ENCODE measurements at regions not wholly inside any gene's neighbourhood (a gene's known extent, or its start where the extent isn't known, plus 50 kb on each side); places are given as distances from the start of the nearest gene placed in this dataset.
"Not testable (repeated sequence)": the region's sequence is repeated elsewhere in the genome, so short reads cannot be mapped to it uniquely, and the experiment has no call there.

DNA sequence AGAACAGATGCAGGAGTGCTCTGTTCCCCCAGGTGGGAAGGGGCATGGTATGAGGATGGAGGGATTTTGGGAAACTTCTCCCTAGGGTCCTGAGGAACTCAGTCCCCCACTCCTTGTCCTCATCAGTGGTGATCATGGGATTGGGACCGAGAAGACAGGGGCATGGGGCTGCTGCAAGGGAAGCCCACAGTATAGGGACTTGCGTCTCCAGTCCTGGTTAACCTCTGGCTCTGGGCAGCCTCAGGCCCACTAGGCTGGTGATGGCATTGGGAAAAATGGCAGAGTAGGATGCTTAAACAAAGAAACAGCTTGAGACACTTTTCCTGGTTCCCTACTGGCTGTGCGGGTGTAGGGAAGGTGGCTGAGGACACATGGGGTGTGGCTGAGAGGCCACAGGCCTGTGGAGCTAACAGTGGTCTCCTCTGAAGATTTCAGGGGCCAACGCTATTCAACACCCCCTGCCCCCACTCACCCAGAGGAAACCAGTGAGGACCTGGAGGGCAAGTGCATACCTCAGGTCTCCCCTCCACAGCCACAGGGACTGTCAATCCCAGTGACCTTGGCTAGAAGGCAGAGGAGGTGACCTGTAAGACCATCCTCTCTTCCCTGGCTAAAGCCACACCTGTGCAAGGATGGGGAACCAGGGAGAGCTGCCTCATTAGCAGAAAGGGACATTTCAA lies 261.3 kb downstream of the CCSER2 start:
- TF ChIP-seq, protein P1, sequence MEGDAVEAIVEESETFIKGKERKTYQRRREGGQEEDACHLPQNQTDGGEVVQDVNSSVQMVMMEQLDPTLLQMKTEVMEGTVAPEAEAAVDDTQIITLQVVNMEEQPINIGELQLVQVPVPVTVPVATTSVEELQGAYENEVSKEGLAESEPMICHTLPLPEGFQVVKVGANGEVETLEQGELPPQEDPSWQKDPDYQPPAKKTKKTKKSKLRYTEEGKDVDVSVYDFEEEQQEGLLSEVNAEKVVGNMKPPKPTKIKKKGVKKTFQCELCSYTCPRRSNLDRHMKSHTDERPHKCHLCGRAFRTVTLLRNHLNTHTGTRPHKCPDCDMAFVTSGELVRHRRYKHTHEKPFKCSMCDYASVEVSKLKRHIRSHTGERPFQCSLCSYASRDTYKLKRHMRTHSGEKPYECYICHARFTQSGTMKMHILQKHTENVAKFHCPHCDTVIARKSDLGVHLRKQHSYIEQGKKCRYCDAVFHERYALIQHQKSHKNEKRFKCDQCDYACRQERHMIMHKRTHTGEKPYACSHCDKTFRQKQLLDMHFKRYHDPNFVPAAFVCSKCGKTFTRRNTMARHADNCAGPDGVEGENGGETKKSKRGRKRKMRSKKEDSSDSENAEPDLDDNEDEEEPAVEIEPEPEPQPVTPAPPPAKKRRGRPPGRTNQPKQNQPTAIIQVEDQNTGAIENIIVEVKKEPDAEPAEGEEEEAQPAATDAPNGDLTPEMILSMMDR (IDR thresholded peaks at IDR 0.05; ENCODE audit: low read depth, low read length, missing control alignments), result no peak
- in situ Hi-C loops (cut with HindIII; ENCODE audit: low sequenced_read_pairs), result no loop called here
- H3K4me3 ChIP-seq (ENCODE audit: low read depth, low read length), result no peak overlapping the region
- DNase-seq (ENCODE audit: low read depth), result no peak

- in situ Hi-C loops (cut with HindIII; ENCODE audit: low sequenced_read_pairs), result no loop called here
- TF ChIP-seq, protein P1 (IDR thresholded peaks at IDR 0.05; ENCODE audit: low read depth, low read length, missing control alignments), result no peak
- no peak overlapping the region for H3K4me3 ChIP-seq (ENCODE audit: low read depth, low read length)
- no peak for DNase-seq (ENCODE audit: low read depth)
Measured at GRCh38 chr10:84590327-84591193, 262.2 kb downstream of the CCSER2 start.

DNA sequence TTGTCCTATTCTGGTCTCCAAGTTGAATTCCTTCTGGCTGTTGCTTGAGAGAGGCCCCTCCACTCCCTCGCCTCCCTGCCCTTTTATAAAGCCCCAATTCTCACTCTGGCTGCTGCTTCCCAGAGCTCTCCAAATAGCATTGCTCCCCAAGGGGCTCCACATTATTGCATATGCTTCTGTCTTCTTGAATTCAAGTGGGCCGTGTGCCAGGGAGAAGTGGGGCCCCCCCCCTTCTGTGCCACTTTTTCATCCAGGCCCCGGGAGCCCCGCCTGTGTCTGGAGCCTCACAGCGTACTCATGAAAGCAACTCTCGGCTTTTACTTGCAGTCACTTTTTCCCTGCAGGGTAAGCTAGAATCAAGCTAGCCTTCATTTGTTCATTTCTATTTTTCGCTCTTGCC lies 265.1 kb downstream of the CCSER2 start:
- no peak overlapping the region for H3K4me3 ChIP-seq (ENCODE audit: low read depth, low read length)
- DNase-seq (ENCODE audit: low read depth), result no peak
- TF ChIP-seq, protein P1 (IDR thresholded peaks at IDR 0.05; ENCODE audit: low read depth, low read length, missing control alignments), result no peak
- in situ Hi-C loops (cut with HindIII; ENCODE audit: low sequenced_read_pairs), result no loop called here

DNA sequence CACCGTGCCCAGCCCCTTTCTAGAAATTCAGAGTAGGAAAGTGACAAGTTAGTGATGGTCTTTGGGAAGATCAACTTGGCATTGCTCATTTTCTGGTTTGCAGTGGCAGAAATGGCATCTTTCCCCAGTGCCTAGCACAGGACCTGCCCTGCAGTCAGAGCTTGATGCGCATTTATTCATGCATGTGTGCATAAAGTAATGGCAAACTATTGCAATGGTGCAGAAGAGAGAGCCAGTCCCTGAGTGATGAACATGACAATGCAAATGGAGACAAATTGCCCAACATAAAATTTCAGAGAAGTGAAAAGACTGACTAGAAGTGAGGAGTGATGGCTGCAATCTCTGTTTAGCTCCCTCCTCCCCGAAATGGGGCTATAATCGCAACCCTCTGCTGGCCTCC lies 268.2 kb downstream of the CCSER2 start:
- DNase-seq (ENCODE audit: low read depth), result no peak
- no peak overlapping the region for H3K4me3 ChIP-seq (ENCODE audit: low read depth, low read length)
- TF ChIP-seq, protein P1 (IDR thresholded peaks at IDR 0.05; ENCODE audit: low read depth, low read length, missing control alignments), result no peak
- in situ Hi-C loops (cut with HindIII; ENCODE audit: low sequenced_read_pairs), result no loop called here

- DNase-seq (ENCODE audit: low read depth), result no peak
- TF ChIP-seq, protein P1 (IDR thresholded peaks at IDR 0.05; ENCODE audit: low read depth, low read length, missing control alignments), result no peak
- H3K4me3 ChIP-seq (ENCODE audit: low read depth, low read length), result no peak overlapping the region
- in situ Hi-C loops (cut with HindIII; ENCODE audit: low sequenced_read_pairs), result no loop called here
Measured at GRCh38 chr10:84599254-84599653, 270.9 kb downstream of the CCSER2 start.

DNA sequence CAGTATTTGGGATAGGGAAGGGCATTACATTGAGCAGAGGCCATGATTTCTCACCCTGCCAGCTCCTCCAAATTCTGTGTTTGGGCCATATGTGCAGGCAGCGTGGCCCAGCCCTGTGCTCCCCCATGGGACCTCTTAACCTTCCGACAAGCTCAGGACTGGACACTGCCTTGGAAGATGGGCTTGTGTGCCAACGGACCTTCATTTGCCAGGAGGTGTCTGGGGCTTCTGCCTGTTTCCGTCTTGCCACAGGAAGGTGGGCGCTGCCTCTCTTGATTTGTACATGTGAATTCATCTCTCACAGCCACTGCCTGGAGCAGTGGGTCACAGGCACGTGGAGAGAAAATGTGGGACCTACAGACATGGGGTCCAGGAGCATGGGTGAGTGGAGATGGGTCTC lies 272.6 kb downstream of the CCSER2 start:
- no peak overlapping the region for H3K4me3 ChIP-seq (ENCODE audit: low read depth, low read length)
- in situ Hi-C loops (cut with HindIII; ENCODE audit: low sequenced_read_pairs), result no loop called here
- DNase-seq (ENCODE audit: low read depth), result no peak
- TF ChIP-seq, protein P1 (IDR thresholded peaks at IDR 0.05; ENCODE audit: low read depth, low read length, missing control alignments), result no peak

DNA sequence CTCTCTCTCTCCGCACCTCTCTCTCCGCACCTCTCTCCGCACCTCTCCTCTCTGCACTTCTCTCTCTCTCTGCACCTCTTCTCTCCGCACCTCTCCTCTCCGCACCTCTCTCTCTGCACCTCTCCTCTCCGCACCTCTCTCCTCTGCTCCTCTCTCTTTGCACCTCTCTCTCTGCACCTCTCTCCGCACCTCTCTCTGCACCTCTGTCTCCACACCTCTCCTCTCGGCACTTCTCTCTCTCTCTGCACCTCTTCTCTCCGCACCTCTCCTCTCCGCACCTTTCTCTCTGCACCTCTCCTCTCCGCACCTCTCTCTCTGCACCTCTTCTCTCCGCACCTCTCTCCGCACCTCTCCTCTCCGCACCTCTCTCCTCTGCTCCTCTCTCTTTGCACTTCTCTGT lies 274.2 kb downstream of the CCSER2 start:
- H3K4me3 ChIP-seq (ENCODE audit: low read depth, low read length); in situ Hi-C loops (cut with HindIII; ENCODE audit: low sequenced_read_pairs); DNase-seq (ENCODE audit: low read depth): not testable (repeated sequence)

Measured in astrocyte of the cerebellum (primary cell).